SU-DHL-6 (cell line): ENCODE measurements at regions not wholly inside any gene's neighbourhood (a gene's known extent, or its start where the extent isn't known, plus 50 kb on each side); places are given as distances from the start of the nearest gene placed in this dataset.

Source experiments
- CTCF ChIP-seq: fragments of 200-600 bp; sonication (generic); IDR thresholded peaks from one replicate; pipeline ENCODE4 v1.5.1; 2017; ENCODE audit warnings: antibody characterized with exemption, mild to moderate bottlenecking, low read length, moderate library complexity; ENCODE audit not compliant: insufficient read depth, poor library complexity, severe bottlenecking
- EZH2phosphoT487 ChIP-seq: fragments of 200-600 bp; sonication (generic), shearing (Covaris generic); conservative IDR thresholded peaks from 2 replicates; pipeline ENCODE4 v1.6.1; 2018; ENCODE audit warnings: mild to moderate bottlenecking, antibody characterized with exemption, low read length, moderate library complexity, mixed read lengths

GRCh38 chr1:213385806-213386324 lies 334.8 kb downstream of the RPS6KC1 start:
- TF ChIP-seq CTCF (no peak), EZH2phosphoT487 (no peak)
